Glutamatergic neuron (in vitro differentiated cells): ENCODE measurements at regions not wholly inside any gene's neighbourhood (a gene's known extent, or its start where the extent isn't known, plus 50 kb on each side); places are given as distances from the start of the nearest gene placed in this dataset.

Source experiments
- DNase-seq: peaks from one replicate; pipeline ENCODE4 v3.0.0; 2022
- H3K27ac Mint-ChIP-seq: one replicate; pipeline ENCODE4 v1.8.0; 2020; ENCODE audit warnings: mild to moderate bottlenecking, mixed read lengths, inconsistent platforms; ENCODE audit not compliant: unreplicated experiment
- H3K27me3 Mint-ChIP-seq: one replicate; pipeline ENCODE4 v1.8.0; 2020; ENCODE audit warnings: mild to moderate bottlenecking, moderate library complexity, mixed read lengths, inconsistent platforms; ENCODE audit not compliant: unreplicated experiment
- H3K36me3 Mint-ChIP-seq: one replicate; pipeline ENCODE4 v1.8.0; 2020; ENCODE audit warnings: mild to moderate bottlenecking, mixed read lengths, inconsistent platforms; ENCODE audit not compliant: unreplicated experiment
- H3K4me1 Mint-ChIP-seq: one replicate; pipeline ENCODE4 v1.8.0; 2020; ENCODE audit warnings: mild to moderate bottlenecking, low read depth, mixed read lengths, inconsistent platforms; ENCODE audit not compliant: unreplicated experiment
- H3K4me3 Mint-ChIP-seq: one replicate; pipeline ENCODE4 v1.8.0; 2020; ENCODE audit warnings: mild to moderate bottlenecking, mixed read lengths, inconsistent platforms; ENCODE audit not compliant: unreplicated experiment
- H3K9me3 Mint-ChIP-seq: one replicate; pipeline ENCODE4 v1.8.0; 2020; ENCODE audit warnings: mild to moderate bottlenecking, moderate library complexity, mixed read lengths, inconsistent platforms; ENCODE audit not compliant: unreplicated experiment
- CTCF ChIP-seq: fragments of 200-600 bp; sonication (generic); IDR thresholded peaks from one replicate; pipeline ENCODE4 v1.5.0; 2021; ENCODE audit not compliant: partially characterized antibody, unreplicated experiment

GRCh38 chr16:87133112-87133850, 183.9 kb downstream of the C16orf95 start:
- H3K4me1 Mint-ChIP-seq, result peaks cover 6% of the 10 kb centered on the region
- peaks cover 16% of the 10 kb centered on the region for H3K36me3 Mint-ChIP-seq
- TF ChIP-seq CTCF, result no peak
- H3K27ac Mint-ChIP-seq, result no peak overlapping the region
- no peak overlapping the region for H3K4me3 Mint-ChIP-seq
- H3K27me3 Mint-ChIP-seq, result peaks cover 3% of the 10 kb centered on the region
- no peak for DNase-seq
- H3K9me3 Mint-ChIP-seq, result peaks cover 7% of the 10 kb centered on the region

- peaks cover 6% of the 10 kb centered on the region for H3K4me1 Mint-ChIP-seq
- H3K27ac Mint-ChIP-seq, result no peak overlapping the region
- peaks cover 13% of the 10 kb centered on the region for H3K36me3 Mint-ChIP-seq
- TF ChIP-seq CTCF, result no peak
- no peak for DNase-seq
- H3K4me3 Mint-ChIP-seq, result no peak overlapping the region
- peaks cover 3% of the 10 kb centered on the region for H3K27me3 Mint-ChIP-seq
- H3K9me3 Mint-ChIP-seq, result peaks cover 7% of the 10 kb centered on the region
These were observed 183.1 kb downstream of the C16orf95 start for GRCh38 chr16:87133966-87134627.

- no peak for DNase-seq
- Mint-ChIP-seq H3K9me3 (peaks cover 6% of the 10 kb centered on the region), H3K4me1 (peaks cover 4% of the 10 kb centered on the region), H3K36me3 (peaks cover 8% of the 10 kb centered on the region), H3K27me3 (peaks cover 3% of the 10 kb centered on the region), H3K27ac (no peak overlapping the region), H3K4me3 (no peak overlapping the region)
- no peak for TF ChIP-seq CTCF
These were observed 182.6 kb downstream of the C16orf95 start for GRCh38 chr16:87134628-87134995.

- DNase-seq, result no peak
- no peak for TF ChIP-seq CTCF
- H3K36me3 Mint-ChIP-seq, result peaks cover 8% of the 10 kb centered on the region
- H3K27ac Mint-ChIP-seq, result no peak overlapping the region
- H3K9me3 Mint-ChIP-seq, result peaks cover 6% of the 10 kb centered on the region
- H3K4me3 Mint-ChIP-seq, result no peak overlapping the region
- H3K4me1 Mint-ChIP-seq, result peaks cover 4% of the 10 kb centered on the region
- H3K27me3 Mint-ChIP-seq, result peaks cover 3% of the 10 kb centered on the region
These were observed 181.8 kb downstream of the C16orf95 start for GRCh38 chr16:87135246-87136030.
